Caco-2 (cell line): ENCODE measurements at regions not wholly inside any gene's neighbourhood (a gene's known extent, or its start where the extent isn't known, plus 50 kb on each side); places are given as distances from the start of the nearest gene placed in this dataset.

ENCODE experiments used
- BruUV-seq: library from RNA; stranded (reverse); fragments of 400-500 nt; replicated peaks from 2 replicates; lab custom pipeline; 2021; lab: Mats Ljungman, UMichigan
- CTCF ChIA-PET: fragments of 300-600 bp; sonication (Branson Sonifier 250); formaldehyde crosslinking; loops from one replicate; lab custom pipeline; 2022; ENCODE audit warnings: antibody characterized with exemption; lab: Charles Lee
- POLR2A ChIA-PET: fragments of 300-600 bp; sonication (Branson Sonifier 250); formaldehyde crosslinking; loops from one replicate; lab custom pipeline; 2022; ENCODE audit warnings: antibody characterized with exemption; lab: Charles Lee
- DNase-seq, 2 experiments: peaks; one replicate each; pipeline versions ENCODE4 v3.0.0 to v3.0.0-alpha.2; 2020 to 2022
- H3K27me3 ChIP-seq: replicated peaks from 2 replicates; pipeline ENCODE4 v1.6.0; 2011; ENCODE audit warnings: low read length; ENCODE audit not compliant: control insufficient read depth, insufficient read depth
- H3K36me3 ChIP-seq: 2 replicates; pipeline ENCODE4 v1.5.1; 2011; ENCODE audit warnings: low read length; ENCODE audit not compliant: control insufficient read depth, insufficient read depth
- H3K4me1 ChIP-seq: fragments of 250-450 bp; sonication (Bioruptor Pico); 2 replicates; pipeline ENCODE4 v1.5.1; 2020; ENCODE audit warnings: mild to moderate bottlenecking
- H3K4me3 ChIP-seq: 2 replicates; pipeline ENCODE4 v1.5.1; 2011; ENCODE audit warnings: low read depth, mild to moderate bottlenecking, control low read depth, low read length
- H3K9me3 ChIP-seq: fragments of 250-450 bp; sonication (Bioruptor Pico); 2 replicates; pipeline ENCODE4 v1.5.1; 2020; ENCODE audit warnings: mild to moderate bottlenecking, moderate library complexity
- H3K27ac Mint-ChIP-seq: one replicate; pipeline ENCODE4 v1.8.0; 2022; ENCODE audit warnings: mixed read lengths; ENCODE audit not compliant: unreplicated experiment
- H3K27me3 Mint-ChIP-seq: one replicate; pipeline ENCODE4 v1.8.0; 2022; ENCODE audit warnings: mixed read lengths; ENCODE audit not compliant: insufficient read depth, unreplicated experiment
- H3K36me3 Mint-ChIP-seq: one replicate; pipeline ENCODE4 v1.8.0; 2022; ENCODE audit warnings: mild to moderate bottlenecking, mixed read lengths; ENCODE audit not compliant: insufficient read depth, unreplicated experiment
- H3K4me1 Mint-ChIP-seq: one replicate; pipeline ENCODE4 v1.8.0; 2022; ENCODE audit warnings: low read depth, mixed read lengths; ENCODE audit not compliant: unreplicated experiment
- H3K4me3 Mint-ChIP-seq: one replicate; pipeline ENCODE4 v1.8.0; 2022; ENCODE audit warnings: mild to moderate bottlenecking, moderate library complexity, mixed read lengths; ENCODE audit not compliant: unreplicated experiment
- H3K9me3 Mint-ChIP-seq: one replicate; pipeline ENCODE4 v1.8.0; 2022; ENCODE audit warnings: mixed read lengths; ENCODE audit not compliant: unreplicated experiment
- CTCF ChIP-seq, 2 experiments: fragments of 200-600 bp in 1 of 2; IDR thresholded peaks; 1 replicate in 1 of 2; 2 replicates in 1 of 2; pipeline versions ENCODE4 v1.5.1 to v1.8.0; 2011 to 2022; ENCODE audit warnings: antibody characterized with exemption in 1 of 2, control low read depth in 1 of 2, inconsistent platforms in 1 of 2, low read depth in 1 of 2, low read length in 1 of 2, mild to moderate bottlenecking in 1 of 2, moderate library complexity in 1 of 2; ENCODE audit not compliant: insufficient read depth in 1 of 2, severe bottlenecking in 1 of 2, unreplicated experiment in 1 of 2
- intact Hi-C: fragments of 100-400 bp; cut with micrococcal nuclease; formaldehyde crosslinking; loops from one replicate; pipeline ENCODE4 v1.10.0; 2022; ENCODE audit not compliant: unreplicated experiment

DNA sequence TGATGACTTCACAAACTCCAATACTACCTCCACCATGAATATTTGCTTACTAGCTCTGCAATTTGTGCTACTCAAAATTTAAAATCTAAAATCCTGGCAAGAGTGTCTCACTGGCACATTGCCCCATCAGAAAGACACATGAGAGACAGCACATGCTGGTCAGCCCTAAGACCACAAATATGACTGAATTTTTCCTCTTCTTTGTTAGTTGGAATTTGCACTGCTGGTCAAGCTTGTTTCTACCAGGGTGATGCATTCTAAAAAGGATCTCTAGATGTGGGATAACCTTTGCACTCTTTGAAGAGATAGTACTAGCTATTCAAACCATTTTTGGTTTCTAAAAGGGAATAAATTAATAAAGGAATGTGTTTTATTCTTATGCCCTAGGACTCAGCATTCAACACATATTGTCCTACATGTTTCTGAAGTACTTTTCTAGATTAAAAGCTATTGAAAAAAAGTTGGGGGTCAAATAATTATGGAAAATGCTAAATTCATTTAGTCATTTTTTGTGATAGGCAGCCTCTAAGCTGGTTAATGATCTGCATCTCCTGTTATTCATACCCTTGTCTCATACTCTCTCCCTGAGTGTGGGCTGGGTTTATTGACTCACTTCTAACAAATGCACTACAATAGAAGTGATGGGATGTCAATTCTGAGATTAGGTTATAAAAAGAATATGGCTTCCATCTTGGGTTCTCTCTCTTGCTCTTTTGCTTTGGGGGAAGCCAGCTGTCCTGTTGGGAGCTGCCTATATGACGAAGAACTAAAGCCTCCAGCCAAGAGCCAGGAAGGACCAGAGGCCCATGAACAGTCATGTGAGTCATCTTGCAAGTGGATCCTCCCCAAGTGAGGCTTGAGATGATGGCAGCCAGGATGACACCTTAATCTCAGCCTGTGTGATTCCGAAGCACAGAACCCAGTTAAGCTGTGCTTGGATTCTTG, 211.5 kb upstream of the CRY1 start:
- no peak for TF ChIP-seq CTCF (IDR thresholded peaks at IDR 0.05; ENCODE audit: insufficient read depth in 1 of 2, low read depth in 1 of 2, low read length in 1 of 2, severe bottlenecking in 1 of 2, unreplicated experiment in 1 of 2)
- H3K4me1 ChIP-seq: no peaks in the 10 kb centered on the region
- ChIA-PET CTCF (no interaction called here), POLR2A (no interaction called here)
- BruUV-seq: no TSS peak
- no peaks in the 10 kb centered on the region for H3K27me3 ChIP-seq
- H3K9me3 ChIP-seq: no peaks in the 10 kb centered on the region
- H3K9me3 Mint-ChIP-seq: no peaks in the 10 kb centered on the region
- H3K4me3 Mint-ChIP-seq: no peak overlapping the region
- H3K27me3 Mint-ChIP-seq: no peaks in the 10 kb centered on the region
- H3K27ac Mint-ChIP-seq: no peak overlapping the region
- intact Hi-C loops: no loop called here
- no peaks in the 10 kb centered on the region for H3K4me1 Mint-ChIP-seq
- no peaks in the 10 kb centered on the region for H3K36me3 Mint-ChIP-seq
- DNase-seq: no peak
- no peak overlapping the region for H3K4me3 ChIP-seq
- H3K36me3 ChIP-seq: no peaks in the 10 kb centered on the region

DNA sequence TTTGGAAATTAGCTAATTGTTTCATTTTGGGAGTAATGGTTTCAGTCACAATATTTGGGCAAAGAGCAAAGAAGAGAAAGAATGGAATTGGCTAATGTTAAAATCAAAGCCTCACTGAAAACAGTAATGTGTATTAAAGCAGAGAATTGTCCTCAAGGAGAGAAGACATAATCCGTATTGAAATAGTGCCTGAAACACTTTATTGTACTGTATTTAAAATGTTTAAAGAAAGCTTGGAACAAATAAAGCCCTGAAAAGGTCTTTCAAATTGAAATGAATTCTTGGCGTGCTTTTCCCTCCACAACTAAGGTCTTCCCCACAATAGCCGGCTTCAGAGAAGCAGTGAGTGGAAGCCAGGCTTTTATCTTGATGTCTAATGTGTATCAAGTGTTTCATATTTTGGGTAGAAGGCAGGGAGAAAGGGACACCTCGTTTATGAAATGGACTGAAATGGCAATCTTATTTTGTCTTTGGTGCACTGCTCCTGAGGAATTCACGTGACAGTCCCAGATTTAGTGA, 212.9 kb upstream of the CRY1 start:
- no peak overlapping the region for H3K4me3 ChIP-seq
- H3K27me3 ChIP-seq: no peaks in the 10 kb centered on the region
- no peaks in the 10 kb centered on the region for H3K9me3 ChIP-seq
- ChIA-PET CTCF (no interaction called here), POLR2A (no interaction called here)
- H3K4me1 ChIP-seq: no peaks in the 10 kb centered on the region
- no peaks in the 10 kb centered on the region for H3K36me3 ChIP-seq
- H3K9me3 Mint-ChIP-seq: no peaks in the 10 kb centered on the region
- H3K4me3 Mint-ChIP-seq: no peak overlapping the region
- H3K27me3 Mint-ChIP-seq: no peaks in the 10 kb centered on the region
- no peak overlapping the region for H3K27ac Mint-ChIP-seq
- no peak for DNase-seq
- H3K36me3 Mint-ChIP-seq: no peaks in the 10 kb centered on the region
- H3K4me1 Mint-ChIP-seq: no peaks in the 10 kb centered on the region
- BruUV-seq: no TSS peak
- no peak for TF ChIP-seq CTCF (IDR thresholded peaks at IDR 0.05; ENCODE audit: insufficient read depth in 1 of 2, low read depth in 1 of 2, low read length in 1 of 2, severe bottlenecking in 1 of 2, unreplicated experiment in 1 of 2)
- intact Hi-C loops: no loop called here

DNA sequence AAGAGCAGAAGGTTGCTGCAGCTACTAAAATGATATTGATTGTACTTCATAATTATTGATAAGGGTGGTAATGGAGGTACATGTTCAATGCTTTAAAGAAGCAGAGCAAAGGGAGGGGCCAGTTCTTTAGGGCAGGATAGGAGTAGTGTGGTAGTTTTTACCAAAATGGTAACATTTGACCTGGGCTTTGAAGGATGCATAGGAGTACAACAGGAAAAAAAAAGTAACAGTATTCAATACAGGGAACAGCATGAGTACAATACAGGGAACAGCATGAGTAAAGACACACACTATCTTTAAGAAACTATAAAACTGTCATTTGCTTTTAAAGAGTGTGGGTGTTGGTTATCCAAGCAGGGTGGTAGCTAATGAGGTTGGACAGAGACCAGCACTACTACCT, 215.0 kb upstream of the CRY1 start:
- H3K4me3 ChIP-seq: no peak overlapping the region
- no peak for DNase-seq
- Mint-ChIP-seq H3K27ac (no peak overlapping the region), H3K4me3 (no peak overlapping the region), H3K27me3 (peaks cover 8% of the 10 kb centered on the region), H3K4me1 (no peaks in the 10 kb centered on the region), H3K36me3 (no peaks in the 10 kb centered on the region), H3K9me3 (no peaks in the 10 kb centered on the region)
- ChIA-PET POLR2A (no interaction called here), CTCF (no interaction called here)
- H3K4me1 ChIP-seq: no peaks in the 10 kb centered on the region
- BruUV-seq: no TSS peak
- H3K9me3 ChIP-seq: no peaks in the 10 kb centered on the region
- TF ChIP-seq CTCF (IDR thresholded peaks at IDR 0.05; ENCODE audit: insufficient read depth in 1 of 2, low read depth in 1 of 2, low read length in 1 of 2, severe bottlenecking in 1 of 2, unreplicated experiment in 1 of 2): no peak
- intact Hi-C loops: no loop called here
- H3K36me3 ChIP-seq: no peaks in the 10 kb centered on the region
- H3K27me3 ChIP-seq: no peaks in the 10 kb centered on the region
